ENCODE measurements at regions not wholly inside any gene's neighbourhood (a gene's known extent, or its start where the extent isn't known, plus 50 kb on each side); places are given as distances from the start of the nearest gene placed in this dataset.

GRCh38 chr6:113351173-113351834, 505.8 kb upstream of the MARCKS start:
- Histone ChIP-seq H3K9me3 (ENCODE audit: low read depth) (no peaks in the 10 kb centered on the region), H3K4me3 (no peak overlapping the region), H3K27me3 (no peaks in the 10 kb centered on the region), H3K27ac (no peak overlapping the region), H3K4me1 (ENCODE audit: low read depth) (peaks cover 11% of the 10 kb centered on the region), H3K36me3 (no peaks in the 10 kb centered on the region)
- no peak for TF ChIP-seq CTCF (IDR thresholded peaks at IDR 0.05; ENCODE audit: low read depth, low read length)
- peak in 1 of 2 donors; percentile 76 for DNase-seq (ENCODE audit: low read depth in 1 of 2, low spot score in 1 of 2)

- H3K27me3 ChIP-seq: no peaks in the 10 kb centered on the region
- DNase-seq (ENCODE audit: low read depth in 1 of 2, low spot score in 1 of 2): peak in 1 of 2 donors; percentile 73
- TF ChIP-seq CTCF (IDR thresholded peaks at IDR 0.05; ENCODE audit: low read depth, low read length): no peak
- H3K27ac ChIP-seq: no peak overlapping the region
- H3K4me3 ChIP-seq: no peak overlapping the region
- peaks cover 7% of the 10 kb centered on the region for H3K4me1 ChIP-seq (ENCODE audit: low read depth)
- no peaks in the 10 kb centered on the region for H3K9me3 ChIP-seq (ENCODE audit: low read depth)
- no peaks in the 10 kb centered on the region for H3K36me3 ChIP-seq
Measured at GRCh38 chr6:113352029-113352801, 504.9 kb upstream of the MARCKS start.

- no peaks in the 10 kb centered on the region for H3K36me3 ChIP-seq
- no peaks in the 10 kb centered on the region for H3K9me3 ChIP-seq (ENCODE audit: low read depth)
- H3K4me3 ChIP-seq: no peak overlapping the region
- DNase-seq (ENCODE audit: low read depth in 1 of 2, low spot score in 1 of 2): no peak
- H3K4me1 ChIP-seq (ENCODE audit: low read depth): peaks cover 1% of the 10 kb centered on the region
- H3K27ac ChIP-seq: no peak overlapping the region
- TF ChIP-seq CTCF (IDR thresholded peaks at IDR 0.05; ENCODE audit: low read depth, low read length): no peak
- H3K27me3 ChIP-seq: no peaks in the 10 kb centered on the region
Measured at GRCh38 chr6:113352831-113353230, 504.3 kb upstream of the MARCKS start.

GRCh38 chr6:113353392-113353791, 503.8 kb upstream of the MARCKS start:
- no peak for TF ChIP-seq CTCF (IDR thresholded peaks at IDR 0.05; ENCODE audit: low read depth, low read length)
- H3K36me3 ChIP-seq: no peaks in the 10 kb centered on the region
- H3K4me3 ChIP-seq: no peak overlapping the region
- DNase-seq (ENCODE audit: low read depth in 1 of 2, low spot score in 1 of 2): no peak
- H3K27ac ChIP-seq: no peak overlapping the region
- H3K9me3 ChIP-seq (ENCODE audit: low read depth): no peaks in the 10 kb centered on the region
- no peaks in the 10 kb centered on the region for H3K4me1 ChIP-seq (ENCODE audit: low read depth)
- no peaks in the 10 kb centered on the region for H3K27me3 ChIP-seq

- no peaks in the 10 kb centered on the region for H3K27me3 ChIP-seq
- no peaks in the 10 kb centered on the region for H3K9me3 ChIP-seq (ENCODE audit: low read depth)
- peaks cover under 1% of the 10 kb centered on the region for H3K4me1 ChIP-seq (ENCODE audit: low read depth)
- no peak for TF ChIP-seq CTCF (IDR thresholded peaks at IDR 0.05; ENCODE audit: low read depth, low read length)
- no peak overlapping the region for H3K4me3 ChIP-seq
- no peaks in the 10 kb centered on the region for H3K36me3 ChIP-seq
- DNase-seq (ENCODE audit: low read depth in 1 of 2, low spot score in 1 of 2): no peak
- H3K27ac ChIP-seq: no peak overlapping the region
Measured at GRCh38 chr6:113354204-113354895, 502.8 kb upstream of the MARCKS start.
